PFSK-1 (cell line): ENCODE measurements at regions not wholly inside any gene's neighbourhood (a gene's known extent, or its start where the extent isn't known, plus 50 kb on each side); places are given as distances from the start of the nearest gene placed in this dataset.

Experiments
- POLR2AphosphoS5 ChIP-seq: IDR thresholded peaks from 2 replicates; pipeline ENCODE4 v1.6.1; 2012; ENCODE audit warnings: low read depth, mild to moderate bottlenecking, control low read depth, low read length, moderate library complexity
- TAF1 ChIP-seq: IDR thresholded peaks from 2 replicates; pipeline ENCODE4 v1.6.1; 2012; ENCODE audit warnings: low read length, control low read depth, borderline replicate concordance; ENCODE audit not compliant: insufficient read depth
- TF ChIP-seq, protein P1 (sequence below), 2 experiments: IDR thresholded peaks; 2 replicates each; pipeline versions ENCODE4 v1.6.1 to v1.8.0; 2011 to 2012; ENCODE audit warnings: low read depth in 2 of 2, low read length in 2 of 2, control low read depth in 1 of 2, inconsistent platforms in 1 of 2, mild to moderate bottlenecking in 1 of 2, moderate library complexity in 1 of 2; ENCODE audit not compliant: insufficient read depth in 1 of 2

DNA sequence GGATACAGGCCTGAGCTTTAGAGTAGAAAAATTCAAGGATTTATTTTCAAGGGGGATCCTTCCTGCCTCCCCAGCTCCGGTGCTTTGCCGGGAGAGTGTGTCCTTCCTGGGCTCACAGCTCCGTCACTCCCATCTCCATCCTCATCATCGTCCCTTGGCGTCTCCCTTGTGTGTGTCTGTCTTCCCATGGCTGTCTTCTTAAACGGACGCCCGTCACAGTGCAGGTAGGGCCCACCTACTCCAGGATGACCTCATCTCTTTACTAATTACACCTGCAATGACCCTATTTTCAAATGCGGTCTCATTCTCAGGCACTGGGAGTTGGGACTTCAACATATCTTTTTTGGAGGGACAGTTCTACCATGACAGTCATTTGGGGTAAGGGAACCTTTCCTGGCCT lies 320.3 kb upstream of the C1orf174 start:
- no peak for TF ChIP-seq POLR2AphosphoS5
- TF ChIP-seq, protein P1, sequence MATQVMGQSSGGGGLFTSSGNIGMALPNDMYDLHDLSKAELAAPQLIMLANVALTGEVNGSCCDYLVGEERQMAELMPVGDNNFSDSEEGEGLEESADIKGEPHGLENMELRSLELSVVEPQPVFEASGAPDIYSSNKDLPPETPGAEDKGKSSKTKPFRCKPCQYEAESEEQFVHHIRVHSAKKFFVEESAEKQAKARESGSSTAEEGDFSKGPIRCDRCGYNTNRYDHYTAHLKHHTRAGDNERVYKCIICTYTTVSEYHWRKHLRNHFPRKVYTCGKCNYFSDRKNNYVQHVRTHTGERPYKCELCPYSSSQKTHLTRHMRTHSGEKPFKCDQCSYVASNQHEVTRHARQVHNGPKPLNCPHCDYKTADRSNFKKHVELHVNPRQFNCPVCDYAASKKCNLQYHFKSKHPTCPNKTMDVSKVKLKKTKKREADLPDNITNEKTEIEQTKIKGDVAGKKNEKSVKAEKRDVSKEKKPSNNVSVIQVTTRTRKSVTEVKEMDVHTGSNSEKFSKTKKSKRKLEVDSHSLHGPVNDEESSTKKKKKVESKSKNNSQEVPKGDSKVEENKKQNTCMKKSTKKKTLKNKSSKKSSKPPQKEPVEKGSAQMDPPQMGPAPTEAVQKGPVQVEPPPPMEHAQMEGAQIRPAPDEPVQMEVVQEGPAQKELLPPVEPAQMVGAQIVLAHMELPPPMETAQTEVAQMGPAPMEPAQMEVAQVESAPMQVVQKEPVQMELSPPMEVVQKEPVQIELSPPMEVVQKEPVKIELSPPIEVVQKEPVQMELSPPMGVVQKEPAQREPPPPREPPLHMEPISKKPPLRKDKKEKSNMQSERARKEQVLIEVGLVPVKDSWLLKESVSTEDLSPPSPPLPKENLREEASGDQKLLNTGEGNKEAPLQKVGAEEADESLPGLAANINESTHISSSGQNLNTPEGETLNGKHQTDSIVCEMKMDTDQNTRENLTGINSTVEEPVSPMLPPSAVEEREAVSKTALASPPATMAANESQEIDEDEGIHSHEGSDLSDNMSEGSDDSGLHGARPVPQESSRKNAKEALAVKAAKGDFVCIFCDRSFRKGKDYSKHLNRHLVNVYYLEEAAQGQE (IDR thresholded peaks at IDR 0.05; ENCODE audit: insufficient read depth in 1 of 2, low read depth in 2 of 2, low read length in 2 of 2) = no peak
- TF ChIP-seq TAF1 = no peak
